ENCODE measurements at regions not wholly inside any gene's neighbourhood (a gene's known extent, or its start where the extent isn't known, plus 50 kb on each side); places are given as distances from the start of the nearest gene placed in this dataset.

- TF ChIP-seq CTCF (IDR thresholded peaks at IDR 0.05; ENCODE audit: insufficient read depth, low read length): no peak
- TF ChIP-seq POLR2AphosphoS5 (IDR thresholded peaks at IDR 0.05; ENCODE audit: low read depth): no peak
- TF ChIP-seq REST (IDR thresholded peaks at IDR 0.05; ENCODE audit: insufficient replicate concordance, low read depth): no peak
- no peak for TF ChIP-seq GABPA (IDR thresholded peaks at IDR 0.05; ENCODE audit: low read depth)
Measured at GRCh38 chr6:97591955-97592354, 308.9 kb upstream of the MMS22L start.

All from HL-60 (cell line).